HG02943 (cell line): ENCODE measurements at regions not wholly inside any gene's neighbourhood (a gene's known extent, or its start where the extent isn't known, plus 50 kb on each side); places are given as distances from the start of the nearest gene placed in this dataset.
"Not testable (repeated sequence)": the region's sequence is repeated elsewhere in the genome, so short reads cannot be mapped to it uniquely, and the experiment has no call there.

ENCODE experiments used
- ATAC-seq: cut with Tn5 transposase; IDR thresholded peaks from one replicate; pipeline ENCODE4 v1.9.1; 2021; ENCODE audit warnings: mild to moderate bottlenecking, low read depth, moderate library complexity; ENCODE audit not compliant: unreplicated experiment

GRCh38 chr6:14505401-14505800 is 387.8 kb downstream of the CD83 start:
- ATAC-seq = no peak

- ATAC-seq = no peak
These were observed 389.2 kb downstream of the CD83 start for GRCh38 chr6:14506656-14507246.

GRCh38 chr6:14509120-14509519 is 391.5 kb downstream of the CD83 start:
- ATAC-seq = no peak

GRCh38 chr6:14510038-14510437 is 392.5 kb downstream of the CD83 start:
- ATAC-seq = no peak

- ATAC-seq = no peak
These were observed 393.6 kb downstream of the CD83 start for GRCh38 chr6:14511061-14511586.

GRCh38 chr6:14512246-14512645 is 394.7 kb downstream of the CD83 start:
- ATAC-seq = no peak

- no peak for ATAC-seq
These were observed 396.2 kb downstream of the CD83 start for GRCh38 chr6:14513496-14514393.

- ATAC-seq = no peak
These were observed 399.4 kb downstream of the CD83 start for GRCh38 chr6:14516956-14517355.

GRCh38 chr6:14517516-14518105 is 400.0 kb downstream of the CD83 start:
- no peak for ATAC-seq

- ATAC-seq = no peak
These were observed 401.1 kb downstream of the CD83 start for GRCh38 chr6:14518515-14519217.

- ATAC-seq = no peak
These were observed 402.5 kb downstream of the CD83 start for GRCh38 chr6:14520029-14520428.

GRCh38 chr6:14520536-14520935 is 403.0 kb downstream of the CD83 start:
- ATAC-seq = no peak

- ATAC-seq = no peak
These were observed 403.6 kb downstream of the CD83 start for GRCh38 chr6:14521141-14521540.

GRCh38 chr6:14521861-14522260 is 404.3 kb downstream of the CD83 start:
- ATAC-seq = not testable (repeated sequence)

- no peak for ATAC-seq
These were observed 406.7 kb downstream of the CD83 start for GRCh38 chr6:14524319-14524718.

- no peak for ATAC-seq
These were observed 412.8 kb downstream of the CD83 start for GRCh38 chr6:14530385-14530784.

- ATAC-seq = no peak
These were observed 415.9 kb downstream of the CD83 start for GRCh38 chr6:14533446-14533845.

- no peak for ATAC-seq
These were observed 419.5 kb downstream of the CD83 start for GRCh38 chr6:14537030-14537429.

GRCh38 chr6:14540276-14540675 is 422.7 kb downstream of the CD83 start:
- no peak for ATAC-seq

- ATAC-seq = no peak
These were observed 423.4 kb downstream of the CD83 start for GRCh38 chr6:14540810-14541540.
